ENCODE measurements at regions not wholly inside any gene's neighbourhood (a gene's known extent, or its start where the extent isn't known, plus 50 kb on each side); places are given as distances from the start of the nearest gene placed in this dataset.

- TF ChIP-seq CTCF (conservative IDR thresholded peaks at IDR 0.05; ENCODE audit: low read length), result no peak
Measured at GRCh38 chr15:93870583-93870982, 360.8 kb upstream of the MCTP2 start.

GRCh38 chr15:93866948-93867347 is 364.4 kb upstream of the MCTP2 start:
- H3K4me3 ChIP-seq (ENCODE audit: low read length), result no peak overlapping the region
- no peak for DNase-seq (ENCODE audit: low read depth)
- no peak for TF ChIP-seq CTCF (conservative IDR thresholded peaks at IDR 0.05; ENCODE audit: low read length)

More at GRCh38 chr15:93870583-93870982, 360.8 kb upstream of the MCTP2 start:
- no peak overlapping the region for H3K4me3 ChIP-seq (ENCODE audit: low read length)
- DNase-seq (ENCODE audit: low read depth), result no peak

GRCh38 chr15:93866476-93866875 is 364.9 kb upstream of the MCTP2 start:
- no peak for TF ChIP-seq CTCF (conservative IDR thresholded peaks at IDR 0.05; ENCODE audit: low read length)
- no peak overlapping the region for H3K4me3 ChIP-seq (ENCODE audit: low read length)
- no peak for DNase-seq (ENCODE audit: low read depth)

GRCh38 chr15:93865586-93865985 is 365.8 kb upstream of the MCTP2 start:
- no peak overlapping the region for H3K4me3 ChIP-seq (ENCODE audit: low read length)
- no peak for TF ChIP-seq CTCF (conservative IDR thresholded peaks at IDR 0.05; ENCODE audit: low read length)
- no peak for DNase-seq (ENCODE audit: low read depth)

- DNase-seq (ENCODE audit: low read depth), result no peak
Measured at GRCh38 chr15:93862791-93863190, 368.6 kb upstream of the MCTP2 start.

GRCh38 chr15:93861956-93862741 is 369.2 kb upstream of the MCTP2 start:
- no peak overlapping the region for H3K4me3 ChIP-seq (ENCODE audit: low read length)
- no peak for TF ChIP-seq CTCF (conservative IDR thresholded peaks at IDR 0.05; ENCODE audit: low read length)
- no peak for DNase-seq (ENCODE audit: low read depth)

More at GRCh38 chr15:93862791-93863190, 368.6 kb upstream of the MCTP2 start:
- no peak overlapping the region for H3K4me3 ChIP-seq (ENCODE audit: low read length)
- no peak for TF ChIP-seq CTCF (conservative IDR thresholded peaks at IDR 0.05; ENCODE audit: low read length)

- TF ChIP-seq CTCF (conservative IDR thresholded peaks at IDR 0.05; ENCODE audit: low read length), result no peak
- H3K4me3 ChIP-seq (ENCODE audit: low read length), result no peak overlapping the region
- peak; percentile 18 for DNase-seq (ENCODE audit: low read depth)
Measured at GRCh38 chr15:93861413-93861812, 369.9 kb upstream of the MCTP2 start.
